ENCODE measurements at regions not wholly inside any gene's neighbourhood (a gene's known extent, or its start where the extent isn't known, plus 50 kb on each side); places are given as distances from the start of the nearest gene placed in this dataset.

DNA sequence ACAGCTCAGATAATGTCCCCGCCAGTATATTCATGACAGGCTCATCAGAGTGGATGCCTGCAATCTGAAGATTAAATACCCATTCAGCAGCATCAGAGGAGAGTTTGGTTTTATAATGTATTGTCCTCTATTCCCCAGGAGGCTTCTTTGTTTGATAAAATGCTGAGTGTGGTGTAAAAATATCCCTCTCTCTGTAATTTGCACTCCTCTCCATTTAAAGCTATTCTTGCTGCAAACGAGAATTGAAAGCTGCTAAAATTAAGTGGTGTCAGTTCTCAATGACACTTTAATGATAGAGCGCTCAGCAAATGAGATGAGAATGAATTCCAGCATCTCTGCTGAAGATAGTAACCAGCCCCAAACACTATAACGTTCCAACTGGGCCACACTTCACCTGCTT lies 205.7 kb upstream of the RRP15 start:
- TF ChIP-seq POLR2A (IDR thresholded peaks at IDR 0.05) (no peak), EP300 (IDR thresholded peaks at IDR 0.05; ENCODE audit: low read depth) (no peak), POLR2AphosphoS5 (IDR thresholded peaks at IDR 0.05) (no peak)
- TF ChIP-seq, protein P1, sequence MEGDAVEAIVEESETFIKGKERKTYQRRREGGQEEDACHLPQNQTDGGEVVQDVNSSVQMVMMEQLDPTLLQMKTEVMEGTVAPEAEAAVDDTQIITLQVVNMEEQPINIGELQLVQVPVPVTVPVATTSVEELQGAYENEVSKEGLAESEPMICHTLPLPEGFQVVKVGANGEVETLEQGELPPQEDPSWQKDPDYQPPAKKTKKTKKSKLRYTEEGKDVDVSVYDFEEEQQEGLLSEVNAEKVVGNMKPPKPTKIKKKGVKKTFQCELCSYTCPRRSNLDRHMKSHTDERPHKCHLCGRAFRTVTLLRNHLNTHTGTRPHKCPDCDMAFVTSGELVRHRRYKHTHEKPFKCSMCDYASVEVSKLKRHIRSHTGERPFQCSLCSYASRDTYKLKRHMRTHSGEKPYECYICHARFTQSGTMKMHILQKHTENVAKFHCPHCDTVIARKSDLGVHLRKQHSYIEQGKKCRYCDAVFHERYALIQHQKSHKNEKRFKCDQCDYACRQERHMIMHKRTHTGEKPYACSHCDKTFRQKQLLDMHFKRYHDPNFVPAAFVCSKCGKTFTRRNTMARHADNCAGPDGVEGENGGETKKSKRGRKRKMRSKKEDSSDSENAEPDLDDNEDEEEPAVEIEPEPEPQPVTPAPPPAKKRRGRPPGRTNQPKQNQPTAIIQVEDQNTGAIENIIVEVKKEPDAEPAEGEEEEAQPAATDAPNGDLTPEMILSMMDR (IDR thresholded peaks at IDR 0.05), result no peak
